Gastroesophageal sphincter (tissue), 3 donors: ENCODE measurements at regions not wholly inside any gene's neighbourhood (a gene's known extent, or its start where the extent isn't known, plus 50 kb on each side); places are given as distances from the start of the nearest gene placed in this dataset.

Experiments used
- CTCF ChIP-seq, 4 experiments: fragments of 200-600 bp in 2 of 4; fragments of 450-650 bp in 2 of 4; sonication (generic) in 1 of 4; IDR thresholded peaks; one replicate each; pipeline ENCODE4 v1.5.1; 2017 to 2019; ENCODE audit warnings: antibody characterized with exemption in 4 of 4, mild to moderate bottlenecking in 2 of 4, moderate library complexity in 2 of 4
- POLR2A ChIP-seq, 2 donors: fragments of 450-650 bp; IDR thresholded peaks; one replicate each; pipeline ENCODE4 v1.6.1; 2017; ENCODE audit warnings: antibody characterized with exemption in 2 of 2, mild to moderate bottlenecking in 2 of 2, moderate library complexity in 1 of 2

- no peak for TF ChIP-seq CTCF (IDR thresholded peaks at IDR 0.05)
- no peak for TF ChIP-seq POLR2A (IDR thresholded peaks at IDR 0.05)
Observed at GRCh38 chr15:92772626-92773244, 117.2 kb upstream of the FAM174B start.
